ENCODE measurements at regions not wholly inside any gene's neighbourhood (a gene's known extent, or its start where the extent isn't known, plus 50 kb on each side); places are given as distances from the start of the nearest gene placed in this dataset.

DNA sequence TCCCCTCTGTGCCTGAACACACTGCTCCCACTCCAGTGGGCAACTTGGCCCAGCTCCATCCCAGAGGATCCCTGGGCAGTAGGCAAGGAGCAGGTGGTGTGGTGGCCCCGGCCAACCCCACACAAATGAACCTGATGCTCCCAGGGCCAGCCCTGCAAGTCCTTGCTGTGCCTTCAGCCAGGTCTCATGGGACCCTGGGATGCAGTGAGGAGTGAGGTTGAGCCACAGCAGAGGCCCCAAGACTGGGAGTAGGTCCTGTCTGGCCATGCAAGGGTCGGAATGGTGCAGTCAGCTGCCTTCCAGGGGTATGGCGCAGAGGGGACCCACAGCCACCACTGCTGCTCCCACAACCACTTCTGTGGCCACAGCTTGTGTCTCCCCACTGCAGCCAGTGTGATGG lies 234.5 kb upstream of the DKK2 start:
- H3K27me3 ChIP-seq = no peaks in the 10 kb centered on the region

DNA sequence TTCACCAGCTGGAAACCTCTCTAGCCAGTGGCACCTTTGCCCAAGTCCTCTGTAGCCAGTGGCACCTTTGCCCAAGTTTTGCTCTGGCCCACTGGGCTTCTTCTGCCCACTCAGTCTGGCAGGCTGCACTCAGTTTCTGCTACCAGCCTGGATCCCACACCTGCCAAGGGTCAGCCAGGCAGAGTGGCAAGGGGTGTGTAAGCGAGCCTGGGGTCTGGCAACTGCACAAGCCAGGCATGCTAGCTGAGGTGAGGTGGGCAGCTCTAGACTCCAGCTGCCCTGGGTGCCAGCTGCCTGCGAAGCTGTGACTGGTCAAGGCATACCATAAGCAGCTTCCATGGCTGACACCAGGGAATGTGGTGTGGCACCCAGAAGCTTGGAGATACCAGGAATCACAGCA lies 233.1 kb upstream of the DKK2 start:
- intact Hi-C loops (cut with DNase I; ENCODE audit: low total_unique reads) = no loop called here
- Histone ChIP-seq H3K27me3 (no peaks in the 10 kb centered on the region), H3K36me3 (no peaks in the 10 kb centered on the region), H3K4me1 (no peaks in the 10 kb centered on the region), H3K9me3 (peaks cover 0 to 3% (median 0%) of the 10 kb centered on the region in 3 donors), H3K4me3 (no peak overlapping the region), H3K27ac (no peak overlapping the region)
- no peak for DNase-seq
- TF ChIP-seq, protein P1, sequence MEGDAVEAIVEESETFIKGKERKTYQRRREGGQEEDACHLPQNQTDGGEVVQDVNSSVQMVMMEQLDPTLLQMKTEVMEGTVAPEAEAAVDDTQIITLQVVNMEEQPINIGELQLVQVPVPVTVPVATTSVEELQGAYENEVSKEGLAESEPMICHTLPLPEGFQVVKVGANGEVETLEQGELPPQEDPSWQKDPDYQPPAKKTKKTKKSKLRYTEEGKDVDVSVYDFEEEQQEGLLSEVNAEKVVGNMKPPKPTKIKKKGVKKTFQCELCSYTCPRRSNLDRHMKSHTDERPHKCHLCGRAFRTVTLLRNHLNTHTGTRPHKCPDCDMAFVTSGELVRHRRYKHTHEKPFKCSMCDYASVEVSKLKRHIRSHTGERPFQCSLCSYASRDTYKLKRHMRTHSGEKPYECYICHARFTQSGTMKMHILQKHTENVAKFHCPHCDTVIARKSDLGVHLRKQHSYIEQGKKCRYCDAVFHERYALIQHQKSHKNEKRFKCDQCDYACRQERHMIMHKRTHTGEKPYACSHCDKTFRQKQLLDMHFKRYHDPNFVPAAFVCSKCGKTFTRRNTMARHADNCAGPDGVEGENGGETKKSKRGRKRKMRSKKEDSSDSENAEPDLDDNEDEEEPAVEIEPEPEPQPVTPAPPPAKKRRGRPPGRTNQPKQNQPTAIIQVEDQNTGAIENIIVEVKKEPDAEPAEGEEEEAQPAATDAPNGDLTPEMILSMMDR (IDR thresholded peaks at IDR 0.05) = no peak

More for the DNA sequence above, 234.5 kb upstream of the DKK2 start:
- DNase-seq = peak in 1 of 2 donors; percentile 60
- no peaks in the 10 kb centered on the region for H3K4me1 ChIP-seq
- no peak overlapping the region for H3K27ac ChIP-seq
- no peaks in the 10 kb centered on the region for H3K36me3 ChIP-seq
- H3K4me3 ChIP-seq = no peak overlapping the region
- TF ChIP-seq, protein P1 (IDR thresholded peaks at IDR 0.05) = no peak
- peaks cover 0 to 3% (median 0%) of the 10 kb centered on the region in 3 donors for H3K9me3 ChIP-seq
- intact Hi-C loops (cut with DNase I; ENCODE audit: low total_unique reads) = no loop called here

DNA sequence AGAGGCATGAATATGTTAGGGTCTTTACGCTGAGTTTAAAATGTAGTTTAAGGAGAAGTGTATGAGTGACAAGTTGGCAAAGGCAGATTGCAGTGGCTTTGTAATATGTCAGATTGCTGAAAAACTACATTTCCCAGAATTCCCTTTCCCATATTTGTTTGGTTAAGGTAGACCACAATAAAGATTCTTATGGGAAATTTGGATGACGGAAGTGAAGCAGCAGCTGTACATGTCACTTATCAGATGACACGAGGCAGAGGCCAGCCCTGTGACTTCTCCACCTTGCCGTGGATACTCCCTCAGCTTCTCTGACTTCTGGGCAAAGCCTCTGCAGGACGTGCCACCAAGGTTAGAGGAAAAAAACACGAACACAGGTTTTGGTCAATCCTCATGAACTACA lies 229.7 kb upstream of the DKK2 start:
- intact Hi-C loops (cut with DNase I; ENCODE audit: low total_unique reads) = no loop called here
- no peak overlapping the region for H3K27ac ChIP-seq
- DNase-seq = no peak

DNA sequence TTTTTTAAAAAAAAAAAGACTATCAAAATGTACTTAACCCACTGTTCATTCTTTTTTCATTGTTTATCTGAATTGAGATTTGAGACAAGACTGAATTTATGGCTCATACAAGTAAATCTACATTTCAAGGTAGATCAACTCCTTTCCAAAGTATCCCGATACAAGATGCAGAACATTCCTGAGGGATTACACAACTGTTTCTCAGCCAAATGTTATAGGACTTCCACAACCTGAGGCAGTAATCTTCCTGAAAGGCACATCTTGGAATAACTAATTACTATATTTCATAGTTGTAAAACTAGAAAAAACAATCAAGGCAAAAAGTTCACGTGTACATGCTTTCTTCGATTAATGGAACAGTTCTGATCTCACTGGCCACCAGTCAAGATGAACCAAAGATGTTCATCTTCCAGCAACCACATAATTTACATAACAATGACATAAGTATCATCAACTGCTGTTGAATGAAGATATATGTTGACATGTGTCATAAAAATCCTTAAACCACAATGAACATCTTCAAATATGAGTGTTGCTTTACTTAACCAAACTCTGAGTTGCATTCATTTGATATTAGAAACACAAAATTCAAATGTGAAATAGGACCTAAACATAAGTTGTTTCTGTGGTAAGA lies 225.2 kb upstream of the DKK2 start:
- no peaks in the 10 kb centered on the region for H3K27me3 ChIP-seq
- H3K36me3 ChIP-seq = no peaks in the 10 kb centered on the region
- intact Hi-C loops (cut with DNase I; ENCODE audit: low total_unique reads) = no loop called here
- no peak for DNase-seq
- H3K4me1 ChIP-seq = no peaks in the 10 kb centered on the region
- H3K27ac ChIP-seq = no peak overlapping the region
- H3K9me3 ChIP-seq = no peaks in the 10 kb centered on the region
- TF ChIP-seq, protein P1 (IDR thresholded peaks at IDR 0.05) = no peak
- no peak overlapping the region for H3K4me3 ChIP-seq

More for the DNA sequence above, 229.7 kb upstream of the DKK2 start:
- no peaks in the 10 kb centered on the region for H3K4me1 ChIP-seq
- no peak overlapping the region for H3K4me3 ChIP-seq
- H3K27me3 ChIP-seq = no peaks in the 10 kb centered on the region
- TF ChIP-seq, protein P1 (IDR thresholded peaks at IDR 0.05) = no peak
- H3K9me3 ChIP-seq = peaks cover 0 to 3% (median 0%) of the 10 kb centered on the region in 3 donors
- no peaks in the 10 kb centered on the region for H3K36me3 ChIP-seq

DNA sequence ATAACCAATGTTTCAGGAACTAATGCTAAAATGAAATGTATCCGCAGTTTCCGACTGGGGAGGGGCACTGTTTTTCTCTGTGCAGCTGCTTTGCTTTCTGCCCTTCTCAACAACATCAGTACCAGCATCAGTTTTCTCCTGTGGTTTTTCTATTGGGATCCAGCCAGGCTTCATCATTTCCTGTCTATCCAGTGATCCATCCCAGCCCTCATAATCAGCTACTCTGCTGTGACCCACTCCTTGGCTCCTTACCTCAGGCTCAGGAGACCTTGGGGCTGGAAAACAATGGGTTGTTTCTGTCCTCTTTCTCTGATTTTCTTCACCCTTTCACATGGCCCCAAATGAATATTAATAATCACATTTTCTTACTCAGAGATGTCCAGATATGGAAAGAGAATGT lies 222.2 kb upstream of the DKK2 start:
- no peak overlapping the region for H3K4me3 ChIP-seq
- intact Hi-C loops (cut with DNase I; ENCODE audit: low total_unique reads) = no loop called here
- H3K4me1 ChIP-seq = no peaks in the 10 kb centered on the region
- no peak for DNase-seq
- no peaks in the 10 kb centered on the region for H3K9me3 ChIP-seq
- no peaks in the 10 kb centered on the region for H3K36me3 ChIP-seq
- H3K27ac ChIP-seq = no peak overlapping the region
- H3K27me3 ChIP-seq = no peaks in the 10 kb centered on the region
- TF ChIP-seq, protein P1 (IDR thresholded peaks at IDR 0.05) = no peak

DNA sequence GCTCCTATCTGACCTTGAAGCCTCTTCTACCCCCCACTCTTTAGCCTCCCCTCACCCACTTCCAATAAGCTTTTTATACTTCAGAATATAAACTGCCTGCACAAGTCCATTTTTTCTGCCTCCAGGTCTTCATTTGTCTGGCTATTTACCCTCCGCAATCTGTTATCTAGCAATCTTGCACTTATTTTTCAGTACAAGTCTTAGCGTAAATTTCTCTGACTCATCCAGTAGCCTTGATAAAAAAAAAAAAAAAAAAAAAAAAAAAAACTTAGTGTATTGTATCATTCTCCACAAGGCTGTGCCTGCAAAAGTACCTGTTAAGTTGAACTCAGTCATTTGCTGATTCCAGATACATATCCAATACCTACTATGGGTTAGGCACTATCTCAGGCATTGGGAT lies 219.5 kb upstream of the DKK2 start:
- Histone ChIP-seq H3K36me3 (no peaks in the 10 kb centered on the region), H3K4me3 (no peak overlapping the region), H3K9me3 (no peaks in the 10 kb centered on the region), H3K27ac (no peak overlapping the region), H3K4me1 (no peaks in the 10 kb centered on the region), H3K27me3 (no peaks in the 10 kb centered on the region)
- DNase-seq = no peak
- TF ChIP-seq, protein P1 (IDR thresholded peaks at IDR 0.05) = no peak
- intact Hi-C loops (cut with DNase I; ENCODE audit: low total_unique reads) = no loop called here
